SK-N-MC (cell line): ENCODE measurements at regions not wholly inside any gene's neighbourhood (a gene's known extent, or its start where the extent isn't known, plus 50 kb on each side); places are given as distances from the start of the nearest gene placed in this dataset.

Experiments
- EZH2 ChIP-seq: fragments of 200-600 bp; sonication (generic); IDR thresholded peaks from one replicate; pipeline ENCODE4 v1.6.1; 2017; ENCODE audit warnings: antibody characterized with exemption
- POLR2AphosphoS5 ChIP-seq: IDR thresholded peaks from 2 replicates; pipeline ENCODE4 v1.6.1; 2012; ENCODE audit warnings: mild to moderate bottlenecking, low read depth, low read length, borderline replicate concordance

DNA sequence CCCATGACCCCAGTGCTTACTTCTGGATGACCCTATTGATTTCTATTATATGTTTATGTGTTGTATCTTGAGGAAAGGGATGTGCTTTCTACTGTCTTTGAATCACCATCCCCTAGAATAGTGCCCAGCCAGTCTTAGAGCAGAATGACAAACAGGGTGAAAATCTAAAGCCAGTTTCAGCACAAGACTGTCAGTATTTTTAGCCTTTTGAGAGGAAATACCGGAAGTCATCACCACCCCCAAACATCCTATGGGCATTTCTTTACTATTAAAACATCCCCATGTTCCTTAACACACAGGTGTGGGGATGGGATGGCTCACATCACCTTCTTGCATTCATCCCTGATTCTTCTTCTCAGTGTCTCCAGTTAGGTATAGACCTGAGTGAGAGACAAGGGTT, 52.1 kb upstream of the UBE2L5 start:
- TF ChIP-seq POLR2AphosphoS5 (no peak), EZH2 (no peak)
